H1 (cell line): ENCODE measurements at regions not wholly inside any gene's neighbourhood (a gene's known extent, or its start where the extent isn't known, plus 50 kb on each side); places are given as distances from the start of the nearest gene placed in this dataset.

ENCODE experiments used
- TEAD4 ChIP-seq: IDR thresholded peaks from 2 replicates; pipeline ENCODE4 v1.6.1; 2012; ENCODE audit warnings: low read depth, low read length, inconsistent platforms, mixed read lengths
- TF ChIP-seq, protein P1 (sequence below): IDR thresholded peaks from 2 replicates; pipeline ENCODE4 v1.6.1; 2012; ENCODE audit warnings: inconsistent platforms

DNA sequence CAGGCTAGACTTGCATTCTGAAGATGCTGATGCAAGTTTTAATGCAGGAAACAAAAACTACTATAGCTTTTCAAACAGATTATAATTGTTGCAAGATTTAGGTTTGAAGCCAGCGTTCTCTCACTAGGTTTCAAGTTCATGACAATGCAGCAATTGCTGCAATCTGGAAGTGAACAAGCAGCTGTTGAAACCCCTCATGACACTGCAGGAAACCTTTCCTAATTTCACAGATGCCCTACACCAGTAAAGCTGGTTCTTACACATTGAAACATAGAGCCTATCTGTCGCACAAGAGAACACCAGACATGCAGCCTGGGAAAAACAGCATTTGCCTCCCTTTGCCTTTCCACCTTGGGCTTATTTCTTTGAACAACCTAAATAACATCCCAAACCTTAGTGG, 1737.2 kb upstream of the MIR17HG start (continued):
- TF ChIP-seq TEAD4, result no peak
- TF ChIP-seq, protein P1, sequence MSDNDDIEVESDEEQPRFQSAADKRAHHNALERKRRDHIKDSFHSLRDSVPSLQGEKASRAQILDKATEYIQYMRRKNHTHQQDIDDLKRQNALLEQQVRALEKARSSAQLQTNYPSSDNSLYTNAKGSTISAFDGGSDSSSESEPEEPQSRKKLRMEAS, result no peak
